Urinary bladder (tissue), 3 donors: ENCODE measurements at regions not wholly inside any gene's neighbourhood (a gene's known extent, or its start where the extent isn't known, plus 50 kb on each side); places are given as distances from the start of the nearest gene placed in this dataset.

Source experiments
- DNase-seq: peaks from one replicate; pipeline ENCODE4 v3.0.0-alpha.2; 2015; ENCODE audit errors: extremely low spot score
- H3K27ac ChIP-seq: one replicate; pipeline ENCODE4 v1.5.1; 2013; ENCODE audit warnings: low read depth, mild to moderate bottlenecking, moderate library complexity
- H3K36me3 ChIP-seq: one replicate; pipeline ENCODE4 v1.6.1; 2013; ENCODE audit warnings: mild to moderate bottlenecking, moderate library complexity; ENCODE audit not compliant: insufficient read depth
- H3K4me1 ChIP-seq: one replicate; pipeline ENCODE4 v1.6.1; 2013; ENCODE audit warnings: mild to moderate bottlenecking, moderate library complexity; ENCODE audit not compliant: insufficient read depth
- H3K4me3 ChIP-seq: one replicate; pipeline ENCODE4 v1.5.1; 2013; ENCODE audit warnings: low read depth, low read length
- WGBS: extraction: QIAGEN DNeasy Blood & Tissue Kit; methylation state at CpG from one replicate; pipeline ENCODE4 v1.1.7; 2013; 5-methylcytosine and 5-hydroxymethylcytosine counted together
- donor health status: healthy with polysubstance abuse.
- donor health status: healthy.

GRCh38 chr5:116652903-116653302 is 78.3 kb upstream of the SEMA6A start:
- Histone ChIP-seq H3K4me3 (no peak overlapping the region), H3K4me1 (no peaks in the 10 kb centered on the region), H3K27ac (no peak overlapping the region), H3K36me3 (no peaks in the 10 kb centered on the region)
- 35% methylated on average over 3 of the region's 3 CpGs for WGBS
- no peak for DNase-seq

- WGBS, result 44% methylated on average over 7 of the region's 7 CpGs
- Histone ChIP-seq H3K36me3 (no peaks in the 10 kb centered on the region), H3K4me1 (no peaks in the 10 kb centered on the region), H3K27ac (no peak overlapping the region), H3K4me3 (no peak overlapping the region)
- DNase-seq, result peak; percentile 40
These were observed 77.6 kb upstream of the SEMA6A start for GRCh38 chr5:116652196-116652729.

GRCh38 chr5:116651653-116652052 is 77.0 kb upstream of the SEMA6A start:
- H3K4me3 ChIP-seq, result no peak overlapping the region
- WGBS, result 72% methylated on average over 3 of the region's 3 CpGs
- no peak for DNase-seq
- no peaks in the 10 kb centered on the region for H3K4me1 ChIP-seq
- H3K36me3 ChIP-seq, result no peaks in the 10 kb centered on the region
- no peak overlapping the region for H3K27ac ChIP-seq

- DNase-seq, result no peak
- H3K4me1 ChIP-seq, result no peaks in the 10 kb centered on the region
- no peak overlapping the region for H3K27ac ChIP-seq
- WGBS, result 94% methylated on average over 4 of the region's 4 CpGs
- H3K36me3 ChIP-seq, result no peaks in the 10 kb centered on the region
- H3K4me3 ChIP-seq, result no peak overlapping the region
These were observed 76.3 kb upstream of the SEMA6A start for GRCh38 chr5:116650964-116651363.

GRCh38 chr5:116650544-116650943 is 75.9 kb upstream of the SEMA6A start:
- Histone ChIP-seq H3K27ac (no peak overlapping the region), H3K4me3 (no peak overlapping the region), H3K36me3 (no peaks in the 10 kb centered on the region), H3K4me1 (no peaks in the 10 kb centered on the region)
- no peak for DNase-seq
- WGBS, result 95% methylated on average over 7 of the region's 7 CpGs

GRCh38 chr5:116646611-116647289 is 72.1 kb upstream of the SEMA6A start:
- Histone ChIP-seq H3K27ac (no peak overlapping the region), H3K4me3 (no peak overlapping the region), H3K4me1 (no peaks in the 10 kb centered on the region), H3K36me3 (no peaks in the 10 kb centered on the region)
- no peak for DNase-seq
- 92% methylated on average over 10 of the region's 10 CpGs for WGBS

GRCh38 chr5:116645627-116646026 is 71.0 kb upstream of the SEMA6A start:
- WGBS, result 89% methylated on average over 1 of the region's 1 CpG
- no peaks in the 10 kb centered on the region for H3K36me3 ChIP-seq
- DNase-seq, result no peak
- no peaks in the 10 kb centered on the region for H3K4me1 ChIP-seq
- H3K27ac ChIP-seq, result no peak overlapping the region
- H3K4me3 ChIP-seq, result no peak overlapping the region

GRCh38 chr5:116640236-116640635 is 65.6 kb upstream of the SEMA6A start:
- no peak for DNase-seq
- H3K4me1 ChIP-seq, result no peaks in the 10 kb centered on the region
- no peak overlapping the region for H3K27ac ChIP-seq
- H3K36me3 ChIP-seq, result no peaks in the 10 kb centered on the region
- no peak overlapping the region for H3K4me3 ChIP-seq

GRCh38 chr5:116637149-116637740 is 62.6 kb upstream of the SEMA6A start:
- Histone ChIP-seq H3K36me3 (no peaks in the 10 kb centered on the region), H3K27ac (no peak overlapping the region), H3K4me1 (no peaks in the 10 kb centered on the region), H3K4me3 (no peak overlapping the region)
- no peak for DNase-seq
- WGBS, result 51% methylated on average over 4 of the region's 4 CpGs

- WGBS, result 81% methylated on average over 4 of the region's 4 CpGs
- DNase-seq, result no peak
These were observed 58.3 kb upstream of the SEMA6A start for GRCh38 chr5:116632890-116633289.

GRCh38 chr5:116631147-116631546 is 56.5 kb upstream of the SEMA6A start:
- no peak overlapping the region for H3K27ac ChIP-seq
- no peak for DNase-seq
- WGBS, result 93% methylated on average over 1 of the region's 1 CpG

More at GRCh38 chr5:116632890-116633289, 58.3 kb upstream of the SEMA6A start:
- no peak overlapping the region for H3K27ac ChIP-seq
- H3K4me1 ChIP-seq, result no peaks in the 10 kb centered on the region
- H3K4me3 ChIP-seq, result no peak overlapping the region
- no peaks in the 10 kb centered on the region for H3K36me3 ChIP-seq

GRCh38 chr5:116629168-116629567 is 54.5 kb upstream of the SEMA6A start:
- Histone ChIP-seq H3K4me1 (no peaks in the 10 kb centered on the region), H3K4me3 (no peak overlapping the region), H3K27ac (no peak overlapping the region), H3K36me3 (no peaks in the 10 kb centered on the region)
- no peak for DNase-seq
- 98% methylated on average over 2 of the region's 2 CpGs for WGBS

More at GRCh38 chr5:116631147-116631546, 56.5 kb upstream of the SEMA6A start:
- Histone ChIP-seq H3K4me1 (no peaks in the 10 kb centered on the region), H3K36me3 (no peaks in the 10 kb centered on the region), H3K4me3 (no peak overlapping the region)

GRCh38 chr5:116626945-116627679 is 52.5 kb upstream of the SEMA6A start:
- Histone ChIP-seq H3K4me1 (no peaks in the 10 kb centered on the region), H3K4me3 (no peak overlapping the region), H3K36me3 (no peaks in the 10 kb centered on the region), H3K27ac (peak overlapping the region; percentile 30)
- no peak for DNase-seq
- WGBS, result 94% methylated on average over 3 of the region's 3 CpGs

GRCh38 chr5:116626272-116626723 is 51.7 kb upstream of the SEMA6A start:
- H3K4me1 ChIP-seq, result no peaks in the 10 kb centered on the region
- no peaks in the 10 kb centered on the region for H3K36me3 ChIP-seq
- WGBS, result 18% methylated on average over 13 of the region's 13 CpGs
- H3K27ac ChIP-seq, result no peak overlapping the region
- peak; percentile 72 for DNase-seq
- H3K4me3 ChIP-seq, result no peak overlapping the region
